ENCODE measurements at regions not wholly inside any gene's neighbourhood (a gene's known extent, or its start where the extent isn't known, plus 50 kb on each side); places are given as distances from the start of the nearest gene placed in this dataset.

DNA sequence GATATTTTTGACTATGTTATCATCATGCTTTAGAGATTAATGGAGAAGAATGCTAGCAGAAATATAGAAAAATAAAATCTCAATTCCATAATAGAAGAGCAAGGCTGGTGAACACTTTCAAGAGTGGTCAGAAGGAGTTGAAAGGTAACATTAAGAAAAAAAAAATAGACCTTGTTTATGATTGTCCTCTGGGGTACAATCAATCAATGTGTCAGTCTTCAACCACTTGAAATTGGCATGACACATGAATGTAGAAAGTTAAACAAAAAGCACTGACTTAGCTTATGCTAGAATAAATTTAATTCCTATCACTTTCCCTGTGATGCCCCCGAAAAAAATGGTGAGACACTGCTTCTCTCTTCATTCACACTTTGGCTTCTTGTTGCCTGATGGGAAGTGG, 750.3 kb upstream of the ADGRL2 start:
- DNase-seq (ENCODE audit: low read depth in 1 of 2, low spot score in 1 of 2): no peak
- Histone ChIP-seq H3K4me3 (replicated peaks; ENCODE audit: insufficient read depth, low read length) (no peak overlapping the region), H3K27me3 (ENCODE audit: insufficient read depth, poor library complexity, severe bottlenecking) (no peaks in the 10 kb centered on the region), H3K27ac (replicated peaks) (no peak overlapping the region)
- TF ChIP-seq GABPA (IDR thresholded peaks at IDR 0.05; ENCODE audit: low read depth) (no peak), SPI1 (IDR thresholded peaks at IDR 0.05; ENCODE audit: borderline replicate concordance, low read depth) (no peak), REST (IDR thresholded peaks at IDR 0.05; ENCODE audit: insufficient replicate concordance, low read depth) (no peak), POLR2AphosphoS5 (IDR thresholded peaks at IDR 0.05; ENCODE audit: low read depth) (no peak)

- Histone ChIP-seq H3K27me3 (ENCODE audit: insufficient read depth, poor library complexity, severe bottlenecking) (no peaks in the 10 kb centered on the region), H3K4me3 (replicated peaks; ENCODE audit: insufficient read depth, low read length) (no peak overlapping the region), H3K27ac (replicated peaks) (no peak overlapping the region)
- TF ChIP-seq, protein P1, sequence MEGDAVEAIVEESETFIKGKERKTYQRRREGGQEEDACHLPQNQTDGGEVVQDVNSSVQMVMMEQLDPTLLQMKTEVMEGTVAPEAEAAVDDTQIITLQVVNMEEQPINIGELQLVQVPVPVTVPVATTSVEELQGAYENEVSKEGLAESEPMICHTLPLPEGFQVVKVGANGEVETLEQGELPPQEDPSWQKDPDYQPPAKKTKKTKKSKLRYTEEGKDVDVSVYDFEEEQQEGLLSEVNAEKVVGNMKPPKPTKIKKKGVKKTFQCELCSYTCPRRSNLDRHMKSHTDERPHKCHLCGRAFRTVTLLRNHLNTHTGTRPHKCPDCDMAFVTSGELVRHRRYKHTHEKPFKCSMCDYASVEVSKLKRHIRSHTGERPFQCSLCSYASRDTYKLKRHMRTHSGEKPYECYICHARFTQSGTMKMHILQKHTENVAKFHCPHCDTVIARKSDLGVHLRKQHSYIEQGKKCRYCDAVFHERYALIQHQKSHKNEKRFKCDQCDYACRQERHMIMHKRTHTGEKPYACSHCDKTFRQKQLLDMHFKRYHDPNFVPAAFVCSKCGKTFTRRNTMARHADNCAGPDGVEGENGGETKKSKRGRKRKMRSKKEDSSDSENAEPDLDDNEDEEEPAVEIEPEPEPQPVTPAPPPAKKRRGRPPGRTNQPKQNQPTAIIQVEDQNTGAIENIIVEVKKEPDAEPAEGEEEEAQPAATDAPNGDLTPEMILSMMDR (IDR thresholded peaks at IDR 0.05; ENCODE audit: insufficient read depth, low read length): no peak
- TF ChIP-seq SPI1 (IDR thresholded peaks at IDR 0.05; ENCODE audit: borderline replicate concordance, low read depth): no peak
- TF ChIP-seq GABPA (IDR thresholded peaks at IDR 0.05; ENCODE audit: low read depth): no peak
- no peak for TF ChIP-seq REST (IDR thresholded peaks at IDR 0.05; ENCODE audit: insufficient replicate concordance, low read depth)
- no peak for TF ChIP-seq POLR2AphosphoS5 (IDR thresholded peaks at IDR 0.05; ENCODE audit: low read depth)
- DNase-seq (ENCODE audit: low read depth in 1 of 2, low spot score in 1 of 2): no peak
Measured at GRCh38 chr1:81044708-81045107, 756.0 kb upstream of the ADGRL2 start.

GRCh38 chr1:81042225-81042624, 758.5 kb upstream of the ADGRL2 start:
- no peak overlapping the region for H3K27ac ChIP-seq (replicated peaks)
- H3K4me3 ChIP-seq (replicated peaks; ENCODE audit: insufficient read depth, low read length): no peak overlapping the region
- no peaks in the 10 kb centered on the region for H3K27me3 ChIP-seq (ENCODE audit: insufficient read depth, poor library complexity, severe bottlenecking)
- DNase-seq (ENCODE audit: low read depth in 1 of 2, low spot score in 1 of 2): no peak
- TF ChIP-seq REST (IDR thresholded peaks at IDR 0.05; ENCODE audit: insufficient replicate concordance, low read depth) (no peak), POLR2AphosphoS5 (IDR thresholded peaks at IDR 0.05; ENCODE audit: low read depth) (no peak), SPI1 (IDR thresholded peaks at IDR 0.05; ENCODE audit: borderline replicate concordance, low read depth) (no peak), GABPA (IDR thresholded peaks at IDR 0.05; ENCODE audit: low read depth) (no peak)
- TF ChIP-seq, protein P1 (IDR thresholded peaks at IDR 0.05; ENCODE audit: insufficient read depth, low read length): no peak
